Motor neuron (in vitro differentiated cells): ENCODE measurements at regions not wholly inside any gene's neighbourhood (a gene's known extent, or its start where the extent isn't known, plus 50 kb on each side); places are given as distances from the start of the nearest gene placed in this dataset.

ENCODE experiments used
- ATAC-seq, 8 experiments: fragments of 200-7000 bp; cut with Tn5 transposase; replicated peaks in 6 of 8; 2 replicates each; pipeline ENCODE4 v1.8.0; 2021; ENCODE audit warnings: mild to moderate bottlenecking in 8 of 8, moderate library complexity in 8 of 8
- H3K27ac ChIP-seq, 2 donors: fragments of 250-450 bp; sonication (Bioruptor Pico); 2 replicates each; pipeline ENCODE4 v1.9.0; 2021; ENCODE audit warnings: antibody characterized with exemption in 2 of 2, mild to moderate bottlenecking in 2 of 2, moderate library complexity in 1 of 2
- H3K4me1 ChIP-seq, 2 donors: fragments of 250-450 bp; sonication (Bioruptor Pico); replicated peaks in 1 of 2; 2 replicates each; pipeline ENCODE4 v1.6.1; 2021; ENCODE audit warnings: antibody characterized with exemption in 2 of 2, mild to moderate bottlenecking in 2 of 2, moderate library complexity in 1 of 2
- H3K4me3 ChIP-seq, 5 donors: fragments of 250-450 bp; sonication (Bioruptor Pico); 2 replicates each; pipeline ENCODE4 v1.9.0; 2021; ENCODE audit warnings: antibody characterized with exemption in 5 of 5, mild to moderate bottlenecking in 5 of 5, moderate library complexity in 4 of 5
- WGBS, 10 experiments: fragments of 450-650 bp; shearing (Covaris generic); methylation state at CpG; one replicate each; pipeline ENCODE4 v1.0.0; 2022; 5-methylcytosine and 5-hydroxymethylcytosine counted together
- in situ Hi-C, 9 experiments: fragments of 400-800 bp; cut with MboI; loops; one replicate each; pipeline ENCODE4 v1.15.0; 2021; ENCODE audit warnings: low sequenced_read_pairs in 9 of 9, low pct_unique_long_range_greater_than_20kb in 2 of 9; ENCODE audit not compliant: unreplicated experiment in 9 of 9

DNA sequence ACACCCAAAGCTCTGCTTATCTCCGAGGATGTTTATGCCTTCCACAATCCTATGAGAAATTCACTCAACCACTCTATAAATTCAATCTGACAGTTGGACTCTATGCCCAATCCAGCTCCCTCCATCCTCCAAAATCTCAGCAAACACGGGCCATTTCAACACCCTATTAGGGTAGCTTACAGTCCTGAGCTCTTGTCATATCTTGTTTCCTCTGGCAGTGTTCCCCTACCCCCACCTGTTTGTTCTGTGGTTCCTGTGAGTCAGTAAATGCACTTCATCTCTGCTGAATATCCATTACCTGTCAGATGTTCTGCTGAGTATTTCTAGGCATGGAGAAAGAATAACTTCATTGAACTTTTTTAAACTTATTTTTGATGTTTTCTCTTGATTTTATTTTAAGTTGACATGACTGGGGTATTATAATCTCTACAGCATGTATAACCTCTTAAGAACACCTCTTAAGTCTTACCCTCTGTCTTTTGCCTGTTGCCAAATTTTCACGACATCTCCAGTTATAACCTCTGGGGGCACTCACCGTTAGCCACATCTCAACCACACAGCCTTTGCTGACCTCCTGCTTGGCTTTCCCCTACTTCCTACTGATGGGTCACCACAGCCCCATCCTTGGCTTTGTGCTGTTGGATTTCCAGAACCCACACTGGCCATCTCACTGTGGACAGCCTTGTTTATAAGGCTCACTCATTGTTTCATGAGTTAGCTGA, 317.0 kb upstream of the TMPO start:
- in situ Hi-C loops = no loop called here
- no peak overlapping the region for H3K27ac ChIP-seq
- H3K4me1 ChIP-seq = no peaks in the 10 kb centered on the region
- WGBS, 10 experiments = 0 to 100% (median 68%) methylated on average over 1 to 4 of the region's 4 CpGs; no CpG with 5 or more reads in 1 of the 10 experiments
- no peak overlapping the region for H3K4me3 ChIP-seq
- ATAC-seq = no peak

- Histone ChIP-seq H3K4me1 (no peaks in the 10 kb centered on the region), H3K27ac (no peak overlapping the region), H3K4me3 (no peak overlapping the region)
- in situ Hi-C loops = no loop called here
- 0 to 94% (median 50%) methylated on average over 1 to 7 of the region's 7 CpGs; no CpG with 5 or more reads in 3 of the 10 experiments for whole genome bisulfite sequencing, 10 experiments
- ATAC-seq = no peak
Observed at GRCh38 chr12:98208816-98209215, 306.6 kb upstream of the TMPO start.

DNA sequence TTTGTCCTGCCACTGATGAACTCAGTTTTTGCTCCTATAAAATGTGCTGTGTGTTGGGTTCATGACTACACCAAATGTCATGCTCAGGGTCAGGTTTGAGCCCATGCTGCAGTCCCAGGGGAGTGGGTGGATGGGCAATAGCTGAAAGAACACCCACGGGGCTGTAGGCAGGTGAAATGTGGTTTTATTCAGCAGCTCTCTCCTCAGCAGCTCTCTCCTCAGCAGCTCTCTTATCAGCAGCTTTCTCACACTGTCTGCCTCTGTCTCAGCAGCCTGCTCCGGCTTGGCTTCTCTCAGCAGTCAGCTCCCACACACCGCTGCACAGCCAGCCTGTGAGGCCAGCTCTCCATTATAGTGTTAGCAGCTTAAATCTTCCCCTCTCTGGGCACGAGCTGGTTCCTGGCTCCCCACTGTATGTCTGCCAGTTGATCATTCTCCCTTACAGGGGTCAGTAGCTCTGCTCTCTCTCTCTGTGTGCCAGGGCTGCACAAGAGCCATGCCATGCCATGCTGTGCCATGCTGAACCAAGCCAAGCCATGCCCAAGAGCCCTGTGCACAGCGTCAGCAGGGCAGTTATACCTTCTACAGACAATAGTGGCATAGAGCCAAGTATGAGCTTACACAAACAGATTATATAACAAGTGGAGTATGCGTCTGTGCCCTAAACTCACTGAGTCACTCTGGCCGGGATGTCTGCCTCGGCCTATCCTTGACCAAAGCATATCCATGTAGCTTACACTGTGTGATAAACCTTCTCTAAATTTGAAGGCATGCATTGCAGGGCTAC, 303.3 kb upstream of the TMPO start:
- no peaks in the 10 kb centered on the region for H3K4me1 ChIP-seq
- WGBS, 10 experiments = 0 to 100% (median 92%) methylated on average over 1 to 6 of the region's 8 CpGs
- in situ Hi-C loops = no loop called here
- ATAC-seq = peak in 1 of 8 experiments; percentile 45
- no peak overlapping the region for H3K27ac ChIP-seq
- no peak overlapping the region for H3K4me3 ChIP-seq

GRCh38 chr12:98213556-98213955, 301.8 kb upstream of the TMPO start:
- H3K27ac ChIP-seq = no peak overlapping the region
- no peak overlapping the region for H3K4me3 ChIP-seq
- no peaks in the 10 kb centered on the region for H3K4me1 ChIP-seq
- ATAC-seq = peak in 1 of 8 experiments; percentile 32
- in situ Hi-C loops = no loop called here
- WGBS, 10 experiments = 0 to 100% (median 57%) methylated on average over 1 to 5 of the region's 6 CpGs; no CpG with 5 or more reads in 2 of the 10 experiments

- no peaks in the 10 kb centered on the region for H3K4me1 ChIP-seq
- H3K4me3 ChIP-seq = no peak overlapping the region
- ATAC-seq = no peak
- no peak overlapping the region for H3K27ac ChIP-seq
- 40 to 100% (median 93%) methylated on average over 1 of the region's 1 CpG; no CpG with 5 or more reads in 6 of the 10 experiments for WGBS, 10 experiments
- in situ Hi-C loops = no loop called here
Observed at GRCh38 chr12:98217257-98217656, 298.1 kb upstream of the TMPO start.

DNA sequence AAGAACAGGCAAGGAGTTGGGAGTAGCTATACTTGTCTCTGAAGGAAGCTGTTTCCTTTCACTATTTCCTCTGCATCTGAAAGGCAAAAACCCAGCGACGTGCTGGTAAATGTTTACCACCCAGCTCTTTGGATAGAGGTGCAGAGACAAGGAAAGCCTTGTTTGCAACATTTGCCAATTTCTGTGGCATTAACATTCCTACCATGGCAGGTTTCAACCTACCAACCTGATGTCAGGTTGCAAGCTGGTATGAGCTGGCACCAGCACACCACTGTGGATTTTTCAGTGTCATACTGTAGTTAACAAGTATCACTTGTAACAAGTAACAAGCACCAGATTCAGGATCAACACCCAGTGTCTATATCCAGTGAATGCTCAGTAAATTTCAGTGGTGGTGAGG, 294.8 kb upstream of the TMPO start:
- H3K4me1 ChIP-seq = no peaks in the 10 kb centered on the region
- no peak overlapping the region for H3K27ac ChIP-seq
- ATAC-seq = no peak
- in situ Hi-C loops = no loop called here
- H3K4me3 ChIP-seq = no peak overlapping the region
- WGBS, 10 experiments = 0 to 100% (median 70%) methylated on average over 1 to 2 of the region's 2 CpGs; no CpG with 5 or more reads in 5 of the 10 experiments

DNA sequence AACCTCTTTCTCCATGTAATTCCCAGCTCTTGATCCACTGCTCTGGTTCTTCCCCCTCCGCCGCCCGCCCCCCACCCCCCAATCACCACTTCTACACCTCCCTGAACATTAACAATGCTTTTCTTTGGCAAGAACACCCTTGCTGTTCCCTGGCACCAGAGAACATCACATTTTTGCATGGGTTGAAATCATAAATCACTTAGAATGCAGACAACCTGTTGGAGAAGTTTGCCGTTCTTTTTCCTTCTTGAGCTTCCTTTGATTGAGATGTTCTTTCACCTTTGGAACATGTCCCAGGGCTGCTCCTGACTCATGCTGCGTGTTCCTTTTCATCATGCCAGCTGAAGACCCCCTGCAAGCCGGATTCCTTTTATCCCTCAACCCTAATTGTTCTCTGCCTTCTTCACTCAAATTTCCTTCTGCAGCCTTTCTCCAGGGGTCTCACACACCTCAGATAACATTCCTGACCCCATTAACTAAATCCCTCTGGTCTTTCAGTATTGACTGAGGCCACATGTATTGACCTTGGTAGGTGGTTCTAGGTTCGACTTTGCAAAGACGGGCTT, 294.1 kb upstream of the TMPO start:
- H3K4me1 ChIP-seq = no peaks in the 10 kb centered on the region
- no peak overlapping the region for H3K27ac ChIP-seq
- in situ Hi-C loops = no loop called here
- ATAC-seq = no peak
- WGBS, 10 experiments = 14 to 100% (median 66%) methylated on average over 1 to 5 of the region's 8 CpGs; no CpG with 5 or more reads in 2 of the 10 experiments
- no peak overlapping the region for H3K4me3 ChIP-seq

DNA sequence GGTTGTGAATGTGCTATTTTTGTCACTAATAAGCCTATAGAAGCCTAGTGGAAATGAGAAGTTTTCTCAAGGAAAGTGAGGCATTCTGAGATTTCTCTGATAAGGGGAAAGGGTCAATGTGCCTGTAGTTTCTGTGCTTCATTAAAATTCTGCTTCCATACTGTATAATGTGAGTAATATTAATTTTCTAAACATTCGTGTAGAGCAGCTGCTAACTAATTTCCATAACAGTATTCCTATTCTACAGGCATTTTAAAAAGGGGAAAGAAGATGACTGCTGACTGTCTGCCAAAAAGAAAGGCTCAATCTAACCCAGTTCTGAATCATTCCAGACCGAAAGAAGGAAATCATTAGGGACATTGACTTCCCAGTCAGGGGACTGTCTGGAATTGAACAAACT, 293.3 kb upstream of the TMPO start:
- no peak overlapping the region for H3K27ac ChIP-seq
- 0 to 100% (median 40%) methylated on average over 1 to 2 of the region's 2 CpGs; no CpG with 5 or more reads in 1 of the 10 experiments for WGBS, 10 experiments
- H3K4me3 ChIP-seq = no peak overlapping the region
- peak in 1 of 8 experiments; percentile 39 for ATAC-seq
- in situ Hi-C loops = no loop called here
- no peaks in the 10 kb centered on the region for H3K4me1 ChIP-seq

DNA sequence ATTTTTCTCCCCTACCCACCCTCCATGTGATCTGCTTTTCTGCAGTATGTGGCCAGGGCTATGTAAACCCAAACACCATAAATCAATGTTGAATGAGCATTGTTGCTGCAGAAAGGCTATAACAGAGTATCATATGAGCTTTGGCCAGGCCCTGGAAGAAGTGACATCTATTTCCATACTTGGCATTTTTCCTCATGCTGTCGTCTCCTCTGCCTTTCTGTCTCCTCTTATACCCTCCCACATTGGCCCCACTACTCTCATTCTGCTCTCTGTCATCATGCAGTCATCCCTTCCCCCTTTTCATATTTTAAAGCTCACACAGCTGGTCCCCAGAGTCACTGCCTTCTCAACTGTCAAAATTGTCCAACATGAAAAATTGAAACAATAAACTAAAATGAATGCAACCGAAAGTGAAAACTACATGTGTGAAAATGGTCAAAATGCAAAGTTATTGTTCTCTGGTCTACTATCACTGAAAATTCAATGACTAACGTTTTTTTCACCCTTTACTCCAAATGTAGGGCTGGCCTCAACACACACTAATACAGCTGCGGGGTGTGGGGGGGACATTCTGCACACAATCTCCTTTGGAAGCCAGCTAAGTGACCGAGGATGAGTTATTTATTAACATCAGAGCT, 290.7 kb upstream of the TMPO start:
- no peak overlapping the region for H3K27ac ChIP-seq
- WGBS, 10 experiments = 2 to 100% (median 39%) methylated on average over 1 to 5 of the region's 5 CpGs
- no peak overlapping the region for H3K4me3 ChIP-seq
- ATAC-seq = peak in 6 of 8 experiments; percentile 47 to 84 (median 63)
- peaks cover 0 to 5% of the 10 kb centered on the region in 2 donors for H3K4me1 ChIP-seq
- in situ Hi-C loops = no loop called here

DNA sequence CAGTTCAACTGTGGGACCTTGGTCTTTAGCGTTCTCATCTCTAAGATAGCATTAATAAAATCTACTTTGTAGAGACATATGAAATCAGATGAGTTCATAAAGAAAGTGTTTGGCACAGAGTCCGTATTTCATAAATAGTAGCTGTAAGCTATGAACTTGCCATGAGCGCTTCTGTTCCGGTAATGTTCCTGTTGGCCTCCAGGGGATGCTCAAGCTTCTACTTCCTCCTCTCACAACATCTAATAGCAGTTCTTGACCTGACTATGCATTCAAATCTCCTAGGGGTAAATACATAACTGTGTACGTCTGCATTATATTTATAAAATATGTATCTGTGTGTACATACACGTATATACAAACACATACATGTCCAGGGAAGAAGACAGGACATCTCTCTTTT, 288.2 kb upstream of the TMPO start:
- Histone ChIP-seq H3K27ac (no peak overlapping the region), H3K4me1 (peaks cover 0 to 5% of the 10 kb centered on the region in 2 donors), H3K4me3 (no peak overlapping the region)
- 0 to 97% (median 84%) methylated on average over 1 to 6 of the region's 6 CpGs; no CpG with 5 or more reads in 1 of the 10 experiments for WGBS, 10 experiments
- no peak for ATAC-seq
- in situ Hi-C loops = no loop called here

GRCh38 chr12:98228683-98229539, 286.5 kb upstream of the TMPO start:
- H3K4me3 ChIP-seq = no peak overlapping the region
- WGBS, 10 experiments = 12 to 100% (median 52%) methylated on average over 2 to 8 of the region's 8 CpGs; no CpG with 5 or more reads in 1 of the 10 experiments
- in situ Hi-C loops = no loop called here
- ATAC-seq = peak in 4 of 8 experiments; percentile 24 to 59 (median 34)
- no peak overlapping the region for H3K27ac ChIP-seq
- H3K4me1 ChIP-seq = peaks cover 0 to 5% of the 10 kb centered on the region in 2 donors

GRCh38 chr12:98229540-98229924, 285.9 kb upstream of the TMPO start:
- peaks cover 0 to 5% of the 10 kb centered on the region in 2 donors for H3K4me1 ChIP-seq
- H3K4me3 ChIP-seq = no peak overlapping the region
- ATAC-seq = no peak
- in situ Hi-C loops = no loop called here
- WGBS, 10 experiments = 8 to 100% (median 51%) methylated on average over 1 to 2 of the region's 2 CpGs; no CpG with 5 or more reads in 3 of the 10 experiments
- H3K27ac ChIP-seq = no peak overlapping the region
